MM.1S (cell line): ENCODE measurements at regions not wholly inside any gene's neighbourhood (a gene's known extent, or its start where the extent isn't known, plus 50 kb on each side); places are given as distances from the start of the nearest gene placed in this dataset.

Source experiments
- DNase-seq: peaks from one replicate; pipeline ENCODE4 v3.0.0-alpha.2; 2015
- H2AFZ ChIP-seq: fragments of 300-600 bp; sonication (generic); 2 replicates; pipeline ENCODE4 v1.6.0; 2016; ENCODE audit warnings: antibody characterized with exemption, low read length
- H3F3A ChIP-seq: fragments of 300-600 bp; sonication (generic); 2 replicates; pipeline ENCODE4 v1.6.1; 2016; ENCODE audit warnings: mild to moderate bottlenecking, antibody characterized with exemption, low read length, moderate library complexity, mixed read lengths; ENCODE audit not compliant: insufficient read depth
- H3K27ac ChIP-seq: fragments of 300-600 bp; sonication (generic); 2 replicates; pipeline ENCODE4 v1.5.1; 2016; ENCODE audit warnings: mild to moderate bottlenecking, low read length
- H3K27me3 ChIP-seq: fragments of 300-600 bp; sonication (generic); replicated peaks from 2 replicates; pipeline ENCODE4 v1.6.0; 2016; ENCODE audit warnings: low read length; ENCODE audit not compliant: insufficient read depth
- H3K36me3 ChIP-seq: fragments of 300-600 bp; sonication (generic); replicated peaks from 2 replicates; pipeline ENCODE4 v1.6.1; 2016; ENCODE audit warnings: mild to moderate bottlenecking, low read length, mixed read lengths; ENCODE audit not compliant: insufficient read depth
- H3K4me1 ChIP-seq: fragments of 300-600 bp; sonication (generic); 2 replicates; pipeline ENCODE4 v1.6.1; 2016; ENCODE audit warnings: low read length, mixed read lengths
- H3K4me2 ChIP-seq: fragments of 300-600 bp; sonication (generic); 2 replicates; pipeline ENCODE4 v1.6.0; 2016; ENCODE audit warnings: low read depth, low read length
- H3K4me3 ChIP-seq: fragments of 300-600 bp; sonication (generic); 2 replicates; pipeline ENCODE4 v1.5.1; 2016; ENCODE audit warnings: low read length, mixed read lengths
- H3K79me2 ChIP-seq: fragments of 300-600 bp; sonication (generic); 2 replicates; pipeline ENCODE4 v1.6.1; 2016; ENCODE audit warnings: mixed run types, low read length, mixed read lengths
- H3K9ac ChIP-seq: fragments of 300-600 bp; sonication (generic); 2 replicates; pipeline ENCODE4 v1.6.1; 2016; ENCODE audit warnings: low read length, mixed read lengths
- H3K9me2 ChIP-seq: fragments of 300-600 bp; sonication (generic); replicated peaks from 2 replicates; pipeline ENCODE4 v1.6.1; 2016; ENCODE audit warnings: mild to moderate bottlenecking, low read length, mixed read lengths; ENCODE audit not compliant: insufficient read depth
- H3K9me3 ChIP-seq: fragments of 300-600 bp; sonication (generic); replicated peaks from 2 replicates; pipeline ENCODE4 v1.6.1; 2016; ENCODE audit warnings: mild to moderate bottlenecking, low read length, mixed read lengths; ENCODE audit not compliant: insufficient read depth
- H4K20me1 ChIP-seq: fragments of 300-600 bp; sonication (generic); 2 replicates; pipeline ENCODE4 v1.6.1; 2016; ENCODE audit warnings: mild to moderate bottlenecking, low read length, moderate library complexity, mixed read lengths; ENCODE audit not compliant: insufficient read depth
- EZH2 ChIP-seq: fragments of 300-600 bp; sonication (generic); optimal IDR thresholded peaks from 2 replicates; pipeline ENCODE3; 2017; ENCODE audit warnings: low read depth, mild to moderate bottlenecking, antibody characterized with exemption, low read length, mixed read lengths
- EZH2phosphoT487 ChIP-seq: fragments of 300-600 bp; sonication (generic); IDR thresholded peaks from 2 replicates; pipeline ENCODE4 v1.6.1; 2018; ENCODE audit warnings: antibody characterized with exemption, low read length
- TF ChIP-seq, protein P1 (sequence below): fragments of 300-600 bp; sonication (generic); IDR thresholded peaks from 2 replicates; pipeline ENCODE4 v1.5.1; 2016; ENCODE audit warnings: antibody characterized with exemption, low read length, mixed read lengths

DNA sequence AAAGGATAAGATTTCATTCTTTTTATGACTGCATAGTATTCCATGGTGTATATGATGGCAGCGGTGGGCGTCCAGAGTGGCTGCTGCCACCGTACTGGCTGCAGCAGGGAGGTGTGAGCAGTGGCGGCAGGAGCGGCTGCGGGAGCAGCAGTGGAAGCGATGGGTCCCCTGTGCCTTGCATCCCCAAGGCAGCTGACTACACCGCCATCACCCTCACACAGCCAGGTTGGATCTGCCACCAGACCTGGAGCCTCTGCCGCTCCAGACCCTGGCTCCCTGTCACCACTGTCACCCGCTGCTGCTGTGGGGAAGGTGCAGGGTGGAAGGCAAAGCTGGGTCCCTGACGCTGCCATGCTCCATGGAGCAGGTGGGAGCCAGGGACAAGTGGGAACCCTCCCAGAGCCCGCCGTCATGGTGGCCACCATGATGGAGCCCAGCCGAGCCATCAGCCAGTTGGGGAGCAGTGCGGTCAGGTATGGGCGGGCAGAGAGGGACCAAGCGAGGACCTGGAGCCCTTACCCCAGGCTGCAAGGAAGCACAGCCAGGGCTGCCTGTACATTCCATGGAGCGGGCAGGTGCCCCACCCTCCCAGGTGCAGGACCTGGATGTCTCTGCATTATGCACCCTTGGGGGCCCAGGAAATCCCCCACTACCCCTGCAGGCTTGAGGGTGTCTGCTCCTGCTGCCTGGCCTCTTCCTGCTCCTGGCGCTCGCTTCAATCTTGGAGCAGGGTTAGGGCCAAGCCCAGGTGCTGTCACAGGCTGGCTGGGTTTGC, 226.1 kb downstream of the OTOR start:
- no peak overlapping the region for H3K4me2 ChIP-seq
- no peak overlapping the region for H3K9ac ChIP-seq
- H3K27me3 ChIP-seq: no peaks in the 10 kb centered on the region
- no peaks in the 10 kb centered on the region for H3K4me1 ChIP-seq
- H2AFZ ChIP-seq: no peak overlapping the region
- no peaks in the 10 kb centered on the region for H4K20me1 ChIP-seq
- H3K9me3 ChIP-seq: no peaks in the 10 kb centered on the region
- H3K27ac ChIP-seq: no peak overlapping the region
- no peaks in the 10 kb centered on the region for H3K36me3 ChIP-seq
- TF ChIP-seq, protein P1, sequence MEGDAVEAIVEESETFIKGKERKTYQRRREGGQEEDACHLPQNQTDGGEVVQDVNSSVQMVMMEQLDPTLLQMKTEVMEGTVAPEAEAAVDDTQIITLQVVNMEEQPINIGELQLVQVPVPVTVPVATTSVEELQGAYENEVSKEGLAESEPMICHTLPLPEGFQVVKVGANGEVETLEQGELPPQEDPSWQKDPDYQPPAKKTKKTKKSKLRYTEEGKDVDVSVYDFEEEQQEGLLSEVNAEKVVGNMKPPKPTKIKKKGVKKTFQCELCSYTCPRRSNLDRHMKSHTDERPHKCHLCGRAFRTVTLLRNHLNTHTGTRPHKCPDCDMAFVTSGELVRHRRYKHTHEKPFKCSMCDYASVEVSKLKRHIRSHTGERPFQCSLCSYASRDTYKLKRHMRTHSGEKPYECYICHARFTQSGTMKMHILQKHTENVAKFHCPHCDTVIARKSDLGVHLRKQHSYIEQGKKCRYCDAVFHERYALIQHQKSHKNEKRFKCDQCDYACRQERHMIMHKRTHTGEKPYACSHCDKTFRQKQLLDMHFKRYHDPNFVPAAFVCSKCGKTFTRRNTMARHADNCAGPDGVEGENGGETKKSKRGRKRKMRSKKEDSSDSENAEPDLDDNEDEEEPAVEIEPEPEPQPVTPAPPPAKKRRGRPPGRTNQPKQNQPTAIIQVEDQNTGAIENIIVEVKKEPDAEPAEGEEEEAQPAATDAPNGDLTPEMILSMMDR: no peak
- TF ChIP-seq EZH2 (no peak), EZH2phosphoT487 (no peak)
- no peak for DNase-seq
- H3F3A ChIP-seq: no peaks in the 10 kb centered on the region
- no peaks in the 10 kb centered on the region for H3K79me2 ChIP-seq
- H3K9me2 ChIP-seq: no peaks in the 10 kb centered on the region
- H3K4me3 ChIP-seq: no peak overlapping the region

DNA sequence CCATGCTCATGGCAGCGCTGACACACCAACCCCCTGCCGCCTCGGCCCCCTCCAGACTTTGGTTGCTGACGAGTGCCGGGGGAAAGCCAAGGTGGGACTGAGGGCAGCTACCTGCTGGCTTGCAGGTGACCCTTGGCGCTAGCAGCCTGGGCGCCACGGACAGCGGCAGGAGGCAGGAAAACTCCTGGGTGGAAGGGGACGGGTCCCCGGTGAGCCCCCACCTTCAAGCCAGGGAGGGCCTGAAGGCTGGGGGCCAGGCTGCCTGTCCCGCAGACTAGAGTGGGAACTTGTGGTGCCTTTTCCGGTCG, 226.7 kb downstream of the OTOR start:
- Histone ChIP-seq H3F3A (no peaks in the 10 kb centered on the region), H3K27me3 (no peaks in the 10 kb centered on the region), H2AFZ (no peak overlapping the region), H3K9me2 (no peaks in the 10 kb centered on the region), H3K4me1 (no peaks in the 10 kb centered on the region), H3K27ac (no peak overlapping the region), H3K4me2 (no peak overlapping the region), H3K36me3 (no peaks in the 10 kb centered on the region), H3K79me2 (no peaks in the 10 kb centered on the region), H3K4me3 (no peak overlapping the region), H4K20me1 (no peaks in the 10 kb centered on the region), H3K9me3 (no peaks in the 10 kb centered on the region), H3K9ac (no peak overlapping the region)
- DNase-seq: no peak
- TF ChIP-seq EZH2 (no peak), EZH2phosphoT487 (no peak)
- TF ChIP-seq, protein P1: no peak

DNA sequence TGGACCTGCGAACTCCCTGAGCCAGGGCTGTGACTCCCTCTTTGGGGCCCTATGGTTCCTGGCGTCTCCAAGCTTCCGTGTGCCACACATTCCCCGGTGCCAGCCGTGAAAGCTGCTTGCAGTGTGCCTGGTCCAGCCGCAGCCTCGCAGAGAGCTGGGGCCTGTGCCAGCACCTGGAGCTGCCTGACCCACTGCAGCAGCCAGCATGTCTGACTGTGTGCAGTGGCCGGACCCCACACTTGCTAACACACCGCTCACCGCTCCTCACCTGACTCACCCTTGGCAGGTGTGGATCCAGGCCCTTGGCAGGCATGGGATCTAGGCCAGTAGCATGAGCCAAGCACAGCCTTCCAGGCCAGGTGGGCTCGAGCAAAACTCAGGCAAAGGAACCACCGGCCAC, 227.5 kb downstream of the OTOR start:
- Histone ChIP-seq H3F3A (no peaks in the 10 kb centered on the region), H3K9me2 (no peaks in the 10 kb centered on the region), H3K4me3 (no peak overlapping the region), H3K9ac (no peak overlapping the region), H4K20me1 (no peaks in the 10 kb centered on the region), H3K36me3 (no peaks in the 10 kb centered on the region), H3K9me3 (no peaks in the 10 kb centered on the region), H2AFZ (no peak overlapping the region), H3K27me3 (no peaks in the 10 kb centered on the region), H3K27ac (no peak overlapping the region), H3K4me2 (no peak overlapping the region), H3K4me1 (no peaks in the 10 kb centered on the region), H3K79me2 (no peaks in the 10 kb centered on the region)
- DNase-seq: no peak
- TF ChIP-seq EZH2 (no peak), EZH2phosphoT487 (no peak)
- TF ChIP-seq, protein P1: no peak
